ENCODE measurements at regions not wholly inside any gene's neighbourhood (a gene's known extent, or its start where the extent isn't known, plus 50 kb on each side); places are given as distances from the start of the nearest gene placed in this dataset.

DNA sequence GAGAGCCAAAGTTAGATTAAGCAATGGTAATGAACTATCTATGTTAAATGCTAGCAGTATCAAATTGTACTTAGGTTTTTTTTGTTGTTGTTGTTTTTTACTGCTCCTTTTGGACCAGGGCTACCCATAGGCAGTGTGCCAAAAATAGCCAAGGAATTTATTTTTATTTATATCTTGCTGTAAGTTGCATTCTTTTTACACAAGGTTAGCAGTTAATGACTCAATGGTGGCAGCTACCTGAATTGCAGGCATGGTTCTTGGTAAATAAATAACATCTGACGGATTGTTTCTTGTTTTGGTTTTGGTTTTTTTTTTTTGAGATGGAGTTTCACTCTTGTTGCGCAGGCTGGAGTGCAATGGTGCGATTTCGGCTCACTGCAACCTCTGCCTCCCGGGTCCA, 194.8 kb upstream of the TSC22D1 start:
- TF ChIP-seq, protein P1, sequence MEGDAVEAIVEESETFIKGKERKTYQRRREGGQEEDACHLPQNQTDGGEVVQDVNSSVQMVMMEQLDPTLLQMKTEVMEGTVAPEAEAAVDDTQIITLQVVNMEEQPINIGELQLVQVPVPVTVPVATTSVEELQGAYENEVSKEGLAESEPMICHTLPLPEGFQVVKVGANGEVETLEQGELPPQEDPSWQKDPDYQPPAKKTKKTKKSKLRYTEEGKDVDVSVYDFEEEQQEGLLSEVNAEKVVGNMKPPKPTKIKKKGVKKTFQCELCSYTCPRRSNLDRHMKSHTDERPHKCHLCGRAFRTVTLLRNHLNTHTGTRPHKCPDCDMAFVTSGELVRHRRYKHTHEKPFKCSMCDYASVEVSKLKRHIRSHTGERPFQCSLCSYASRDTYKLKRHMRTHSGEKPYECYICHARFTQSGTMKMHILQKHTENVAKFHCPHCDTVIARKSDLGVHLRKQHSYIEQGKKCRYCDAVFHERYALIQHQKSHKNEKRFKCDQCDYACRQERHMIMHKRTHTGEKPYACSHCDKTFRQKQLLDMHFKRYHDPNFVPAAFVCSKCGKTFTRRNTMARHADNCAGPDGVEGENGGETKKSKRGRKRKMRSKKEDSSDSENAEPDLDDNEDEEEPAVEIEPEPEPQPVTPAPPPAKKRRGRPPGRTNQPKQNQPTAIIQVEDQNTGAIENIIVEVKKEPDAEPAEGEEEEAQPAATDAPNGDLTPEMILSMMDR (IDR thresholded peaks at IDR 0.05), result peak in 1 of 5 experiments; percentile 7
- TF ChIP-seq POLR2A (IDR thresholded peaks at IDR 0.05) (no peak), POLR2AphosphoS5 (IDR thresholded peaks at IDR 0.05) (no peak), EP300 (IDR thresholded peaks at IDR 0.05; ENCODE audit: low read depth) (no peak)
